H1 (cell line): ENCODE measurements at regions not wholly inside any gene's neighbourhood (a gene's known extent, or its start where the extent isn't known, plus 50 kb on each side); places are given as distances from the start of the nearest gene placed in this dataset.

Source experiments
- CTCF ChIA-PET: fragments of 300-600 bp; sonication (Branson Sonifier 250); formaldehyde crosslinking; loops from one replicate; lab custom pipeline; 2021; ENCODE audit not compliant: partially characterized antibody; lab: Charles Lee
- POLR2A ChIA-PET: fragments of 300-600 bp; sonication (Branson Sonifier 250); formaldehyde crosslinking; loops from one replicate; lab custom pipeline; 2021; ENCODE audit warnings: inconsistent platforms; ENCODE audit not compliant: partially characterized antibody; lab: Charles Lee
- DNase-seq, 2 experiments: peaks; one replicate each; pipeline versions ENCODE4 v3.0.0 to v3.0.0-alpha.2; 2010 to 2022; ENCODE audit warnings: low spot score in 2 of 2, low read depth in 1 of 2, mixed read lengths in 1 of 2
- FAIRE-seq: peaks from 2 replicates; lab custom pipeline; 2011; peaks lifted over from hg19 to GRCh38; lab: Jason Lieb, UNC
- H2AFZ ChIP-seq: 2 replicates; pipeline ENCODE4 v1.8.1; 2012; ENCODE audit warnings: low read length, inconsistent platforms
- H2AK5ac ChIP-seq: 2 replicates; pipeline ENCODE4 v1.6.1; 2013; ENCODE audit warnings: low read depth, low read length
- H2BK120ac ChIP-seq: replicated peaks from 2 replicates; pipeline ENCODE3; 2013; ENCODE audit warnings: low read depth, low read length, inconsistent platforms
- H2BK12ac ChIP-seq: 2 replicates; pipeline ENCODE4 v1.6.1; 2013; ENCODE audit warnings: low read depth, low read length
- H2BK15ac ChIP-seq: 2 replicates; pipeline ENCODE4 v1.6.1; 2013; ENCODE audit warnings: low read length
- H2BK20ac ChIP-seq: 2 replicates; pipeline ENCODE4 v1.6.1; 2013; ENCODE audit warnings: low read length
- H2BK5ac ChIP-seq: 2 replicates; pipeline ENCODE4 v1.6.1; 2013; ENCODE audit warnings: low read depth, low read length
- H3K14ac ChIP-seq: 2 replicates; pipeline ENCODE4 v1.6.1; 2013; ENCODE audit warnings: inconsistent platforms; ENCODE audit not compliant: insufficient read length
- H3K18ac ChIP-seq: 2 replicates; pipeline ENCODE4 v1.6.1; 2013; ENCODE audit warnings: low read length; ENCODE audit errors: extremely low read depth
- H3K23ac ChIP-seq: 2 replicates; pipeline ENCODE4 v1.6.1; 2013; ENCODE audit warnings: inconsistent platforms; ENCODE audit not compliant: insufficient read length
- H3K23me2 ChIP-seq: 2 replicates; pipeline ENCODE4 v1.6.1; 2013; ENCODE audit warnings: low read depth, low read length
- H3K27ac ChIP-seq: 2 replicates; pipeline ENCODE4 v1.6.1; 2011; ENCODE audit warnings: low read depth, low read length, inconsistent platforms
- H3K27me3 ChIP-seq, 4 experiments: replicated peaks in 1 of 4; 1 replicate in 1 of 4; 2 replicates in 3 of 4; pipeline versions ENCODE4 v1.6.1 to v1.8.1; 2011 to 2013; ENCODE audit warnings: low read length in 3 of 4, mild to moderate bottlenecking in 3 of 4, inconsistent platforms in 2 of 4, mixed read lengths in 2 of 4, moderate library complexity in 1 of 4; ENCODE audit not compliant: control insufficient read depth in 3 of 4, insufficient read depth in 3 of 4; ENCODE audit errors: extremely low read depth in 1 of 4
- H3K36me3 ChIP-seq, 4 experiments: 2 replicates each; pipeline versions ENCODE4 v1.6.1 to v1.8.1; 2011 to 2013; ENCODE audit warnings: mild to moderate bottlenecking in 4 of 4, low read length in 3 of 4, moderate library complexity in 2 of 4, control low read depth in 1 of 4, inconsistent platforms in 1 of 4; ENCODE audit not compliant: insufficient read depth in 4 of 4, control insufficient read depth in 2 of 4
- H3K4ac ChIP-seq: replicated peaks from 2 replicates; pipeline ENCODE3; 2013; ENCODE audit warnings: low read length, low read depth, mixed read lengths, inconsistent platforms; ENCODE audit not compliant: insufficient read length
- H3K4me1 ChIP-seq, 4 experiments: replicated peaks in 1 of 4; 1 replicate in 1 of 4; 2 replicates in 3 of 4; pipeline versions ENCODE4 v1.6.1 to v1.8.1; 2011 to 2013; ENCODE audit warnings: low read length in 3 of 4, inconsistent platforms in 2 of 4, mixed read lengths in 1 of 4; ENCODE audit not compliant: insufficient read depth in 4 of 4, control insufficient read depth in 3 of 4
- H3K4me2 ChIP-seq, 2 experiments: 2 replicates each; pipeline versions ENCODE4 v1.6.1 to v1.8.1; 2011 to 2013; ENCODE audit warnings: low read depth in 2 of 2, low read length in 2 of 2, control low read depth in 1 of 2, inconsistent platforms in 1 of 2, mild to moderate bottlenecking in 1 of 2; ENCODE audit not compliant: insufficient read depth in 1 of 2
- H3K4me3 ChIP-seq, 4 experiments: fragments of 200-600, 300-600 bp in 1 of 4; sonication (generic), shearing (Covaris generic), sonication (Bioruptor Twin) in 1 of 4; 2 replicates each; pipeline versions ENCODE4 v1.5.1 to v1.8.1; 2011 to 2016; ENCODE audit warnings: low read length in 4 of 4, low read depth in 3 of 4, control low read depth in 2 of 4, inconsistent platforms in 2 of 4, mild to moderate bottlenecking in 2 of 4, mixed read lengths in 1 of 4, moderate library complexity in 1 of 4; ENCODE audit not compliant: insufficient read depth in 2 of 4; ENCODE audit errors: extremely low read depth in 1 of 4
- H3K56ac ChIP-seq: replicated peaks from 2 replicates; pipeline ENCODE3; 2013; ENCODE audit warnings: low read depth, mild to moderate bottlenecking, mixed read lengths, low read length, inconsistent platforms; ENCODE audit not compliant: insufficient read length
- H3K79me1 ChIP-seq: 2 replicates; pipeline ENCODE4 v1.6.1; 2013; ENCODE audit warnings: low read depth, low read length, control low read depth
- H3K79me2 ChIP-seq, 2 experiments: 2 replicates each; pipeline versions ENCODE4 v1.6.1 to v1.8.1; 2012 to 2013; ENCODE audit warnings: low read length in 2 of 2, mild to moderate bottlenecking in 2 of 2, inconsistent platforms in 1 of 2; ENCODE audit not compliant: insufficient read depth in 2 of 2, control insufficient read depth in 1 of 2
- H3K9ac ChIP-seq, 4 experiments: replicated peaks in 1 of 4; 1 replicate in 1 of 4; 2 replicates in 3 of 4; pipeline versions ENCODE4 v1.6.1 to v1.8.1; 2011 to 2013; ENCODE audit warnings: low read depth in 3 of 4, low read length in 3 of 4, control low read depth in 2 of 4, mild to moderate bottlenecking in 2 of 4, moderate library complexity in 2 of 4, inconsistent platforms in 1 of 4; ENCODE audit errors: extremely low read depth in 1 of 4
- H3K9me3 ChIP-seq, 2 experiments: 2 replicates each; pipeline versions ENCODE4 v1.6.1 to v1.8.1; 2012 to 2013; ENCODE audit warnings: mild to moderate bottlenecking in 2 of 2, moderate library complexity in 2 of 2, control low read depth in 1 of 2, inconsistent platforms in 1 of 2, low read depth in 1 of 2, low read length in 1 of 2, mixed read lengths in 1 of 2; ENCODE audit not compliant: insufficient read depth in 2 of 2
- H4K20me1 ChIP-seq, 2 experiments: replicated peaks in 1 of 2; 2 replicates each; pipeline versions ENCODE3 to v1.8.1; 2011 to 2013; ENCODE audit warnings: inconsistent platforms in 2 of 2, low read length in 2 of 2, mild to moderate bottlenecking in 1 of 2; ENCODE audit not compliant: insufficient read depth in 2 of 2, control insufficient read depth in 1 of 2
- H4K5ac ChIP-seq: 2 replicates; pipeline ENCODE4 v1.6.1; 2013; ENCODE audit warnings: low read length, low read depth, mixed read lengths, inconsistent platforms; ENCODE audit not compliant: insufficient read length
- H4K8ac ChIP-seq: 2 replicates; pipeline ENCODE4 v1.8.0; 2013; ENCODE audit warnings: mild to moderate bottlenecking, moderate library complexity, low read length, inconsistent platforms; ENCODE audit not compliant: insufficient read depth; ENCODE audit errors: extremely low read depth
- H4K91ac ChIP-seq: replicated peaks from 2 replicates; pipeline ENCODE3; 2013; ENCODE audit warnings: low read length, mixed read lengths, inconsistent platforms; ENCODE audit not compliant: insufficient read length
- CEBPB ChIP-seq: IDR thresholded peaks from 2 replicates; pipeline ENCODE4 v1.6.1; 2012; ENCODE audit warnings: low read depth, low read length
- SIRT6 ChIP-seq: IDR thresholded peaks from one replicate; pipeline ENCODE4 v1.7.1; 2012; ENCODE audit warnings: low read length, inconsistent platforms
- TEAD4 ChIP-seq: IDR thresholded peaks from 2 replicates; pipeline ENCODE4 v1.6.1; 2012; ENCODE audit warnings: low read depth, low read length, inconsistent platforms, mixed read lengths
- WGBS, 2 experiments: shearing (Covaris generic) in 1 of 2; methylation state at CpG; one replicate each; pipeline versions ENCODE4 v1.1.6 to v1.1.7; 2013 to 2015; ENCODE audit warnings: low lambda C conversion rate in 2 of 2, mixed read lengths in 2 of 2, inconsistent platforms in 1 of 2, low coverage in 1 of 2, missing lambda C conversion rate in 1 of 2; ENCODE audit not compliant: insufficient replicate concordance in 2 of 2, insufficient coverage in 1 of 2, insufficient read length in 1 of 2; ENCODE audit errors: extremely low coverage in 1 of 2, missing lambda C conversion rate in 1 of 2; 5-methylcytosine and 5-hydroxymethylcytosine counted together

DNA sequence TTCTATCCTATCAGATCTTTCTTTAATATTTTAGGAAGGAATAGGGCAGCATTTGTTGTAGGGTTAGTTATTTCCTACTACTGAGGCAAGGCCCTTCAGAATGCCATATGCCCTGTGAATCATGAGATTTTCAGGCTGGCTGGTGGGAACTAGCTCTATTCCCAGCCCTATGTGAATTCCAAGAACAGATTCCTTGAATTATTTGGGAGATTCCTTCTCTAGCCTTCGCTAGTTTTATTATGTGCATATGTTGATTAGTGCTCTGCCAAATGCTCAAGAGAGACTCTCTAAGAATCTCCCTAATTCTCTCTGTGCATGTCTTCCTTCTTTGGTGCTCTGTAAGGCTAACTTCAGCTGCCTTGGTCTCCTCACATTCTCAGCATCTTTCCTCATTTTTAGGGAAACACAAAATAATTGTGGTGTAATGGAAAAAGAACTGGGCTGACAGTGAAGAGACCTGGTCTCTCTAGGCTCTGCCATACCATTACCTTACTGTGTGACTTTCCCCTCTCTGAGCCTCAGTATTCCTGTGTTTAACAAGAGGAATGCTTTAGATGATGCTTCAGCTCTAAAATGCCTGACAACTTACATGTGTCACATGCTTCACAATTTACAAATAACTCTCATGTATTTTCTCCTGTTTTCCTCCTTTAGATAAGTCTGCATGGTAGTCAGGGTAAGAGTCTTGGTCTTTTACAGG, 79.7 kb downstream of the VMA21 start:
- TF ChIP-seq SIRT6 = no peak
- TF ChIP-seq CEBPB = no peak
- peak; percentile 65; the same call in 1 of the 2 replicates for TF ChIP-seq TEAD4
- Histone ChIP-seq H3K79me2 (no peaks in the 10 kb centered on the region), H2BK12ac (no peak overlapping the region), H2BK5ac (no peak overlapping the region), H3K9ac (no peak overlapping the region), H2BK20ac (no peak overlapping the region), H4K20me1 (no peaks in the 10 kb centered on the region), H3K4me2 (no peak overlapping the region; a peak in 1 of 4 replicates), H4K8ac (no peak overlapping the region), H3K56ac (no peak overlapping the region), H3K23me2 (no peaks in the 10 kb centered on the region), H2AK5ac (no peak overlapping the region), H2BK120ac (no peak overlapping the region), H3K4me1 (peaks cover 0 to 5% (median 2%) of the 10 kb centered on the region in 4 experiments; a peak in 1 of 7 replicates), H3K14ac (no peak overlapping the region), H2BK15ac (no peak overlapping the region), H3K79me1 (no peaks in the 10 kb centered on the region), H4K5ac (no peak overlapping the region), H3K27ac (no peak overlapping the region), H3K4ac (no peak overlapping the region), H3K27me3 (no peaks in the 10 kb centered on the region), H3K18ac (no peak overlapping the region), H3K23ac (no peak overlapping the region), H2AFZ (no peak overlapping the region; the same call in 1 of the 2 replicates), H3K9me3 (no peaks in the 10 kb centered on the region), H3K4me3 (no peak overlapping the region), H4K91ac (no peak overlapping the region), H3K36me3 (no peaks in the 10 kb centered on the region)
- 50% methylated on average over 1 of the region's 1 CpG; no CpG with 5 or more reads in 1 of the 2 experiments for WGBS, 2 experiments
- ChIA-PET CTCF (no interaction called here), POLR2A (no interaction called here)
- FAIRE-seq = no peak
- DNase-seq = no peak
